22Rv1 (cell line): ENCODE measurements at regions not wholly inside any gene's neighbourhood (a gene's known extent, or its start where the extent isn't known, plus 50 kb on each side); places are given as distances from the start of the nearest gene placed in this dataset.

Source experiments
- CTCF ChIP-seq: fragments of 450-650 bp; IDR thresholded peaks from 2 replicates; pipeline ENCODE4 v1.5.1; 2017; ENCODE audit warnings: mild to moderate bottlenecking
- ZFX ChIP-seq: fragments of 450-650 bp; IDR thresholded peaks from 2 replicates; pipeline ENCODE4 v1.6.1; 2017; ENCODE audit warnings: antibody characterized with exemption, borderline replicate concordance

DNA sequence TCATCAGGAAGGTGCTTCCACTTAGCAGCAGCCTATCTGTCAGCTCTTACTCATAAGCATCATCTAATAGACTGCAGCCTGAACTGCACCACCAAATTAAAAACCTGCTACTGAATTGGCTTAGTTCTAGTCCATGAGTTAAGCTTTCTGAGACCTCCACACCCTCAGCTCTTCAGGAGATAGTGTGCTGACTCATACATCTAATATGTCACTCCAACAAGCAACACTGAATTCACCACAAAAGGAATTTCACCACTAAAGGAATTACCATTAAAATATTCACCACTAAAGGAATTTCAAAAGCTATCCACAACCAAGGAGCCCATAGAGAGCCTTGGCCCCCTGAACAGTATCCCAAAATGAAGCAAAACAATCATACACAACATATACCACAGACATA is 418.5 kb upstream of the RORB start:
- no peak for TF ChIP-seq CTCF
- TF ChIP-seq ZFX: no peak
